ENCODE measurements at regions not wholly inside any gene's neighbourhood (a gene's known extent, or its start where the extent isn't known, plus 50 kb on each side); places are given as distances from the start of the nearest gene placed in this dataset.

- TF ChIP-seq FOSL1 (IDR thresholded peaks at IDR 0.05; ENCODE audit: insufficient read depth, low read depth, low read length) = no peak
These were observed 1104.9 kb downstream of the NSUN3 start (continued) for GRCh38 chr3:95167748-95168147.

GRCh38 chr3:95168526-95168925 lies 1105.7 kb downstream of the NSUN3 start:
- no peak for DNase-seq (ENCODE audit: low read depth in 1 of 2, low spot score in 2 of 2)
- H2BK15ac ChIP-seq (ENCODE audit: low read length) = no peak overlapping the region
- H4K91ac ChIP-seq (replicated peaks; ENCODE audit: insufficient read length, low read length) = no peak overlapping the region
- H2BK5ac ChIP-seq (ENCODE audit: low read depth, low read length) = no peak overlapping the region
- no peak overlapping the region for H2BK12ac ChIP-seq (ENCODE audit: low read depth, low read length)
- WGBS, 2 experiments (ENCODE audit: extremely low coverage in 1 of 2, insufficient coverage in 1 of 2, insufficient read length in 1 of 2, insufficient replicate concordance in 2 of 2, low coverage in 1 of 2, low lambda C conversion rate in 2 of 2, missing lambda C conversion rate in 1 of 2) = 98% methylated on average over 7 of the region's 7 CpGs; no CpG with 5 or more reads in 1 of the 2 experiments
- no peaks in the 10 kb centered on the region for H3K36me3 ChIP-seq (ENCODE audit: control insufficient read depth in 2 of 4, insufficient read depth in 4 of 4, low read length in 3 of 4)
- no peak overlapping the region for H2BK120ac ChIP-seq (replicated peaks; ENCODE audit: low read depth, low read length)
- no peak overlapping the region for H2AFZ ChIP-seq (ENCODE audit: low read length)
- H3K4ac ChIP-seq (replicated peaks; ENCODE audit: insufficient read length, low read depth, low read length) = no peak overlapping the region
- no peak overlapping the region for H3K14ac ChIP-seq (ENCODE audit: insufficient read length)
- H4K20me1 ChIP-seq (replicated peaks in 1 of 2; ENCODE audit: control insufficient read depth in 1 of 2, insufficient read depth in 2 of 2, low read length in 2 of 2) = no peaks in the 10 kb centered on the region
- no peaks in the 10 kb centered on the region for H3K9me3 ChIP-seq (ENCODE audit: insufficient read depth in 2 of 2, low read depth in 1 of 2, low read length in 1 of 2)
- no peak overlapping the region for H3K9ac ChIP-seq (replicated peaks in 1 of 4; ENCODE audit: extremely low read depth in 1 of 4, low read depth in 3 of 4, low read length in 3 of 4)
- ChIA-PET POLR2A (ENCODE audit: partially characterized antibody) (no interaction called here), CTCF (ENCODE audit: partially characterized antibody) (no interaction called here)
- no peak overlapping the region for H2AK5ac ChIP-seq (ENCODE audit: low read depth, low read length)
- H3K27me3 ChIP-seq (replicated peaks in 1 of 4; ENCODE audit: control insufficient read depth in 3 of 4, extremely low read depth in 1 of 4, insufficient read depth in 3 of 4, low read length in 3 of 4) = no peaks in the 10 kb centered on the region
- no peaks in the 10 kb centered on the region for H3K23me2 ChIP-seq (ENCODE audit: low read depth, low read length)
- H4K8ac ChIP-seq (ENCODE audit: extremely low read depth, insufficient read depth, low read length) = no peak overlapping the region
- no peak overlapping the region for H3K27ac ChIP-seq (ENCODE audit: low read depth, low read length)
- H3K18ac ChIP-seq (ENCODE audit: extremely low read depth, low read length) = no peak overlapping the region
- no peaks in the 10 kb centered on the region for H3K79me2 ChIP-seq (ENCODE audit: control insufficient read depth in 1 of 2, insufficient read depth in 2 of 2, low read length in 2 of 2)
- H3K56ac ChIP-seq (replicated peaks; ENCODE audit: insufficient read length, low read depth, low read length) = no peak overlapping the region
- no peaks in the 10 kb centered on the region for H3K79me1 ChIP-seq (ENCODE audit: low read depth, low read length)
- H3K4me2 ChIP-seq (ENCODE audit: insufficient read depth in 1 of 2, low read depth in 2 of 2, low read length in 2 of 2) = no peak overlapping the region
- H4K5ac ChIP-seq (ENCODE audit: insufficient read length, low read depth, low read length) = no peak overlapping the region
- FAIRE-seq = no peak
- H3K4me1 ChIP-seq (replicated peaks in 1 of 4; ENCODE audit: control insufficient read depth in 3 of 4, insufficient read depth in 4 of 4, low read length in 3 of 4) = no peaks in the 10 kb centered on the region
- H3K23ac ChIP-seq (ENCODE audit: insufficient read length) = no peak overlapping the region
- H2BK20ac ChIP-seq (ENCODE audit: low read length) = no peak overlapping the region
- H3K4me3 ChIP-seq (ENCODE audit: extremely low read depth in 1 of 4, insufficient read depth in 2 of 4, low read depth in 3 of 4, low read length in 4 of 4) = no peak overlapping the region
- no peak for TF ChIP-seq TAF1 (IDR thresholded peaks at IDR 0.05; ENCODE audit: low read depth, low read length)
- no peak for TF ChIP-seq RNF2 (IDR thresholded peaks at IDR 0.05; ENCODE audit: borderline replicate concordance, low read depth, low read length, missing control alignments, poor library complexity, severe bottlenecking)

Data from H1 (cell line).